Common myeloid progenitor, CD34-positive (primary cell): ENCODE measurements at regions not wholly inside any gene's neighbourhood (a gene's known extent, or its start where the extent isn't known, plus 50 kb on each side); places are given as distances from the start of the nearest gene placed in this dataset.

Experiments used
- CTCF ChIA-PET: fragments of 350-600 bp; sonication (Branson Sonifier 250); formaldehyde crosslinking; loops from one replicate; lab custom pipeline; 2021; ENCODE audit warnings: antibody characterized with exemption; lab: Charles Lee
- POLR2A ChIA-PET: fragments of 350-600 bp; sonication (Branson Sonifier 250); formaldehyde crosslinking; loops from one replicate; lab custom pipeline; 2021; ENCODE audit warnings: antibody characterized with exemption; lab: Charles Lee
- DNase-seq, 3 donors: peaks; one replicate each; pipeline versions ENCODE4 v3.0.0 to v3.0.0-alpha.2; 2013
- H3K27ac ChIP-seq, 2 experiments: 1 replicate in 1 of 2; 2 replicates in 1 of 2; pipeline ENCODE4 v1.7.0; 2013; ENCODE audit warnings: inconsistent platforms in 2 of 2, low read length in 2 of 2, mild to moderate bottlenecking in 2 of 2, low read depth in 1 of 2, moderate library complexity in 1 of 2; ENCODE audit not compliant: severe bottlenecking in 2 of 2, insufficient read depth in 1 of 2, poor library complexity in 1 of 2
- H3K27me3 ChIP-seq, 5 experiments: replicated peaks in 2 of 5; 1 replicate in 3 of 5; 2 replicates in 2 of 5; pipeline versions ENCODE4 v1.6.1 to v1.7.0; 2013; ENCODE audit warnings: low read length in 4 of 5, mild to moderate bottlenecking in 2 of 5, moderate library complexity in 2 of 5, inconsistent platforms in 1 of 5; ENCODE audit not compliant: insufficient read depth in 5 of 5, control insufficient read depth in 4 of 5
- H3K36me3 ChIP-seq, 4 experiments: 1 replicate in 2 of 4; 2 replicates in 2 of 4; pipeline versions ENCODE4 v1.6.1 to v1.7.0; 2013; ENCODE audit warnings: low read length in 3 of 4, control low read depth in 1 of 4, mild to moderate bottlenecking in 1 of 4; ENCODE audit not compliant: control insufficient read depth in 4 of 4, insufficient read depth in 4 of 4
- H3K4me1 ChIP-seq, 4 experiments: 1 replicate in 3 of 4; 2 replicates in 1 of 4; pipeline versions ENCODE4 v1.6.1 to v1.7.1; 2013; ENCODE audit warnings: low read length in 3 of 4, mild to moderate bottlenecking in 3 of 4, control low read depth in 1 of 4, inconsistent platforms in 1 of 4, moderate library complexity in 1 of 4; ENCODE audit not compliant: control insufficient read depth in 4 of 4, insufficient read depth in 4 of 4; ENCODE audit errors: control extremely low read depth in 1 of 4
- H3K4me3 ChIP-seq, 7 experiments: 1 replicate in 4 of 7; 2 replicates in 3 of 7; pipeline versions ENCODE4 v1.5.1 to v1.7.0; 2013; ENCODE audit warnings: mild to moderate bottlenecking in 7 of 7, low read length in 6 of 7, moderate library complexity in 6 of 7, inconsistent platforms in 2 of 7, low read depth in 2 of 7, control low read depth in 1 of 7; ENCODE audit not compliant: insufficient read depth in 4 of 7, control insufficient read depth in 1 of 7; ENCODE audit errors: extremely low read depth in 1 of 7
- H3K9me3 ChIP-seq, 5 experiments: 1 replicate in 4 of 5; 2 replicates in 1 of 5; pipeline versions ENCODE4 v1.6.1 to v1.7.1; 2013; ENCODE audit warnings: low read length in 4 of 5, mild to moderate bottlenecking in 2 of 5, inconsistent platforms in 1 of 5, low read depth in 1 of 5, moderate library complexity in 1 of 5; ENCODE audit not compliant: control insufficient read depth in 4 of 5, insufficient read depth in 2 of 5; ENCODE audit errors: control extremely low read depth in 1 of 5
- WGBS: methylation state at CpG from one replicate; pipeline ENCODE4 v1.1.5; 2013; ENCODE audit not compliant: insufficient coverage; 5-methylcytosine and 5-hydroxymethylcytosine counted together

DNA sequence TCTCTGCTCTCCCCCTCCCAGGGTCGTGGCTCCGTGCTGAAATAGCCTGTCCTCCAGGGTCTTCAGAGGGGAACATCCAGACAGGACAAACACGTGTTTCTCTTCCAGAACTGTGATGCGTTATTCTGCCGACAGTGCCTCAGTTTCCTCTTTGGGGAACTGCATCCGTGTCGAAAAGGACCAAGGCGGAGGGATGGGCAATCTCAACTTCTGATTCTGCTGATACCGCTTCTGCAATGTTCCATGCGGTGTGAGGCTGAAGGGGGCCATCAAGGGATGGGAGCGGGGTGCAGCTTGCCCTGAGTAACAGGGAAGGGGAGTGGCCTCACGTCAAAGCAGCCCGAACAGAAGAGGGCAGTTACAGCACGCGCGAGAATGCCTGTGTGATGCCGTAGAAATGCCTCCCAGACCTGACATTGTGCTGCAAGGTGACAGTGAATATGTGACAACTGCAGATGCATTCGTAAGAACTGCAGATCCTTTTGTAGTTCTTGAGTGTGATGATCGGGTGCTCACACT is 275.7 kb downstream of the SHQ1 start:
- POLR2A ChIA-PET: no interaction called here
- Histone ChIP-seq H3K9me3 (no peaks in the 10 kb centered on the region), H3K4me3 (no peak overlapping the region), H3K27me3 (no peaks in the 10 kb centered on the region), H3K4me1 (peaks cover 0 to 12% (median 5%) of the 10 kb centered on the region in 4 experiments), H3K27ac (no peak overlapping the region), H3K36me3 (no peaks in the 10 kb centered on the region)
- no peak for DNase-seq
- 94% methylated on average over 17 of the region's 19 CpGs for WGBS
- CTCF ChIA-PET: no interaction called here

DNA sequence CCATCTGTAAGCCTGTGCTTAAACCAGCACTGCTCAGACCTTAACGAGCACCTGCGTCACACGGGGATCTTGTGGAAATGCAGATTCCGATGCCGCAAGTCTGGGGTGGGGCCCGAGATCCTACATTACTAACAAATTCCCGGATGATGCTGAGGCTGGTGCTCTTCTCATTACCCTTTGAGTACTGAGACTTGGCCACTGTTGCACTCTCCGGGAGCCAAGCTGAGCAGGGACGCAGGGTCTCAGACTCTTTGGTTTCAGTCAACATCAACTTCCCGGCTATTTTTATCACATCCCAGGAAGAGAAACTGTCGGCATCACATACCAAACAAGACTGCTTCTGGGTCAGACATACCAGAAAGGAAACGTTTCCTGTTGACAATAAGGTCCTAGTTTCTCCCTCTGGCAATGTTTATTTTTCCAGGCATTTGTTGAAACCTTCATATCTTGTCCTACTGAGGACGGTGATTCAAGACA is 276.6 kb downstream of the SHQ1 start:
- 94% methylated on average over 13 of the region's 13 CpGs for WGBS
- no peaks in the 10 kb centered on the region for H3K36me3 ChIP-seq
- H3K27ac ChIP-seq: no peak overlapping the region
- H3K4me1 ChIP-seq: peaks cover 0 to 7% (median 2%) of the 10 kb centered on the region in 4 experiments
- no peaks in the 10 kb centered on the region for H3K9me3 ChIP-seq
- H3K4me3 ChIP-seq: no peak overlapping the region
- no peaks in the 10 kb centered on the region for H3K27me3 ChIP-seq
- no peak for DNase-seq
- CTCF ChIA-PET: no interaction called here
- POLR2A ChIA-PET: no interaction called here

DNA sequence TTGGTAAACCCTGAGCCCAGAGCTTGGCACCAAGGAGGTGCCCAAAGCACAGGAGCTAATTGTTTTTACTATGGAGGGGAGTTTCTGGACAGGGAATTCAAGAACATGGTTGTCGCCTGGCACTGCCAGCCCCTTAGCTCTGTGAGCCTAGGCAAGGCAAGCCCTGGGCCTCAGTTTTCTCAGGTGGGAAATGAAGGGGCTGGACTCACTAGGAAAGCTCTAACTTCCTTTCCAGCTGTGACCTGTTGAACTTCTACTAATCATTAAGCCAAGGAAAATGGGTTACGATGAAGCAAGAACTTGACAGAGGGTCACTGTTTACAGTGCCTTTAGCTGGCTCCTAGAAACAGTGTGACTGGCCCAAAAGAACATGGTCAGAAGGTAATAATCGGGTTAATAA is 277.2 kb downstream of the SHQ1 start:
- no peak overlapping the region for H3K4me3 ChIP-seq
- CTCF ChIA-PET: no interaction called here

GRCh38 chr3:72569754-72570440 is 278.3 kb downstream of the SHQ1 start:
- H3K9me3 ChIP-seq: no peaks in the 10 kb centered on the region
- no peaks in the 10 kb centered on the region for H3K27me3 ChIP-seq
- 96% methylated on average over 8 of the region's 10 CpGs for WGBS
- H3K27ac ChIP-seq: no peak overlapping the region
- no peak for DNase-seq
- H3K4me1 ChIP-seq: no peaks in the 10 kb centered on the region
- POLR2A ChIA-PET: interaction anchor here (0.8 kb wide), 1 partner anchor 8 kb away, joined by 3 read pairs; no protein-coding TSS in a partner anchor
- CTCF ChIA-PET: interaction anchor here (0.6 to 1.0 kb wide), 3 partner anchors 10 to 251 kb away, joined by 3 to 4 read pairs (median 3); no protein-coding TSS in a partner anchor
- H3K36me3 ChIP-seq: no peaks in the 10 kb centered on the region
- no peak overlapping the region for H3K4me3 ChIP-seq

More for the DNA sequence above, 277.2 kb downstream of the SHQ1 start:
- DNase-seq: no peak
- Histone ChIP-seq H3K9me3 (no peaks in the 10 kb centered on the region), H3K4me1 (peaks cover 0 to 2% (median 0%) of the 10 kb centered on the region in 4 experiments), H3K27me3 (no peaks in the 10 kb centered on the region), H3K36me3 (no peaks in the 10 kb centered on the region), H3K27ac (no peak overlapping the region)
- POLR2A ChIA-PET: no interaction called here
- 100% methylated on average over 1 of the region's 3 CpGs for WGBS

DNA sequence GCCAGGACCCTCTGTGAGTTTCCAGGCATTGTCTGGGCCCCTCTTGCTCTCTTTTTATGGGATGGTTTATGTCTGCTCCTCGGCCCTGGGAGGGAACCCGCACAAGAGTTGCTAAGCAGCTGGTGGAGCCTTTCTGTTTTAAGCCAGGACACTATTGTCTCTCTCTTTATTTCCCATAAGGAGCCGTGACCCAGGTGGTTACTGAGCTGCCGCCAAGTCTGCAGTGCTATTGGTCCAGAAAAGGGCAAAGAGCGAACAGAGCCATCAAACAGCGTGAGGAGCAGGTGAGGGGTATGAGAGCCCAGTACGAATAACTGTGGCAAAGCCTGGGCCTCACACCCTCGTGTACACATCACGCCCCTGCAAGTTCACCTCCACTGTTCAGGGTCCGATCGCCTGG is 280.2 kb downstream of the SHQ1 start:
- H3K27me3 ChIP-seq: no peaks in the 10 kb centered on the region
- H3K4me1 ChIP-seq: no peaks in the 10 kb centered on the region
- ChIA-PET POLR2A (no interaction called here), CTCF (interaction anchor here (1.1 to 2.5 kb wide), 2 partner anchors 9 to 92 kb away, joined by 3 to 9 read pairs; no protein-coding TSS in a partner anchor)
- WGBS: 98% methylated on average over 11 of the region's 11 CpGs
- H3K4me3 ChIP-seq: no peak overlapping the region
- DNase-seq: no peak
- no peak overlapping the region for H3K27ac ChIP-seq
- no peaks in the 10 kb centered on the region for H3K36me3 ChIP-seq
- no peaks in the 10 kb centered on the region for H3K9me3 ChIP-seq

DNA sequence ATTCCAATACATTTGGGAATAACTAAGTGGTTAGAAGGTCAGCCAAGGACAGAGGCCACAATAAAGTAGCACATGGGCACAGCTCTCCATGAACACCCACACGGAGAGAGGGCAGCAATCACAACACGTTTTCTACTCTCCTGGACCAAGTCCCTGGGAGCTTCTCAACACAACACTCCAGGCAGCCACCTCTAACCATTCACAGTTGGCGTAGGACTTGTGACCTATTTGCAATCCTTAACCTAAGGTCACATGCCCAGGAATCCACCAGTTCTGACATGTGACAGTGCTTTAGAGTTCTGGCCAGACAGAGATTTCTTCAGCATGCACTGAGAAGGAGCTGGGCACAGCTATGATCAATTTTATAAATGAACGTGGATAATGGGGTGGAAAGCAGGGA is 280.8 kb downstream of the SHQ1 start:
- no peaks in the 10 kb centered on the region for H3K27me3 ChIP-seq
- H3K9me3 ChIP-seq: no peaks in the 10 kb centered on the region
- H3K27ac ChIP-seq: no peak overlapping the region
- no peak for DNase-seq
- ChIA-PET CTCF (interaction anchor here (1.1 to 2.5 kb wide), 2 partner anchors 9 to 92 kb away, joined by 3 to 9 read pairs; no protein-coding TSS in a partner anchor), POLR2A (no interaction called here)
- H3K4me1 ChIP-seq: no peaks in the 10 kb centered on the region
- 97% methylated on average over 4 of the region's 4 CpGs for WGBS
- no peak overlapping the region for H3K4me3 ChIP-seq
- no peaks in the 10 kb centered on the region for H3K36me3 ChIP-seq

- DNase-seq: no peak
- Histone ChIP-seq H3K36me3 (no peaks in the 10 kb centered on the region), H3K4me1 (no peaks in the 10 kb centered on the region), H3K4me3 (no peak overlapping the region), H3K27ac (no peak overlapping the region), H3K9me3 (peaks cover 0 to 5% (median 0%) of the 10 kb centered on the region in 5 experiments), H3K27me3 (no peaks in the 10 kb centered on the region)
- ChIA-PET CTCF (no interaction called here), POLR2A (no interaction called here)
- 97% methylated on average over 5 of the region's 5 CpGs for WGBS
Observed at GRCh38 chr3:72565593-72565992, 282.7 kb downstream of the SHQ1 start.
